Vagina (tissue), 2 donors: ENCODE measurements at regions not wholly inside any gene's neighbourhood (a gene's known extent, or its start where the extent isn't known, plus 50 kb on each side); places are given as distances from the start of the nearest gene placed in this dataset.

ENCODE experiments used
- CTCF ChIP-seq, 3 experiments: fragments of 450-650 bp in 2 of 3; fragments of 200-600 bp in 1 of 3; sonication (generic) in 1 of 3; IDR thresholded peaks; one replicate each; pipeline ENCODE4 v1.5.1; 2017 to 2019; ENCODE audit warnings: antibody characterized with exemption in 3 of 3, mild to moderate bottlenecking in 2 of 3, moderate library complexity in 2 of 3
- POLR2A ChIP-seq, 2 donors: fragments of 450-650 bp; IDR thresholded peaks; one replicate each; pipeline ENCODE4 v1.6.1; 2017; ENCODE audit warnings: antibody characterized with exemption in 2 of 2, mild to moderate bottlenecking in 2 of 2, moderate library complexity in 2 of 2
- POLR2AphosphoS5 ChIP-seq, 2 donors: sonication (generic); formaldehyde crosslinking; IDR thresholded peaks; one replicate each; pipeline ENCODE4 v1.9.0; 2017; ENCODE audit warnings: antibody characterized with exemption in 2 of 2, mild to moderate bottlenecking in 2 of 2, low read depth in 1 of 2; ENCODE audit not compliant: insufficient read depth in 1 of 2

DNA sequence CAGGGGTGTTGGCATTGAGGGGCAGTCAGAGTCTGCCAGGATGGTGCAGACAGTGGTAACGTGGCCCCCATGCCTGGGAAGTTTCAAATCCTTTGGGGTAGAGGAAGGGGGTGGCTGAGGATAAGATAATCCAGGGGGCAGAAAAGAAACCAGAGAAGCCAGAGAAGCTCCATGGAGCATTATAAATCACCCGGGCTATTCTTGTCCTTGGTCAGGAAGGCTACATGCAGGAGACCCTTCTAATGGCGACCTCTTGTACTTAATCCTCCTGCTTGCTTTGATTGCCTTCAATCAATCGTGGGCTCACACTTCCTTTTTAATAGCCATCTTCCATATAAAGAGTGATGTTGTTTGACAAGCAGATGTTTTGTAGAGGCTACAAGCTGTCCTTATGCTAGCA, 131.9 kb downstream of the MAF start:
- TF ChIP-seq POLR2AphosphoS5 (IDR thresholded peaks at IDR 0.05; ENCODE audit: insufficient read depth in 1 of 2, low read depth in 1 of 2) (no peak), CTCF (IDR thresholded peaks at IDR 0.05) (no peak), POLR2A (IDR thresholded peaks at IDR 0.05) (no peak)
